ENCODE measurements at regions not wholly inside any gene's neighbourhood (a gene's known extent, or its start where the extent isn't known, plus 50 kb on each side); places are given as distances from the start of the nearest gene placed in this dataset.

- H3K4me3 ChIP-seq = no peak overlapping the region
- ChIA-PET POLR2A (ENCODE audit: unreplicated experiment) (no interaction called here), CTCF (no interaction called here)
- H3K27me3 ChIP-seq (ENCODE audit: insufficient read depth, low read depth) = no peaks in the 10 kb centered on the region
- H3K4me1 ChIP-seq (replicated peaks; ENCODE audit: insufficient read depth) = no peaks in the 10 kb centered on the region
- no peak overlapping the region for H3K27ac ChIP-seq
- H3K4me2 ChIP-seq = no peak overlapping the region
- H3K9me3 ChIP-seq (ENCODE audit: insufficient read depth, low read depth) = no peaks in the 10 kb centered on the region
- no peaks in the 10 kb centered on the region for H3K36me3 ChIP-seq (ENCODE audit: low read depth)
- H4K20me1 ChIP-seq (ENCODE audit: insufficient read depth) = no peaks in the 10 kb centered on the region
- no peaks in the 10 kb centered on the region for H3F3A ChIP-seq (ENCODE audit: insufficient read depth, low read depth)
- no peaks in the 10 kb centered on the region for H3K79me2 ChIP-seq (ENCODE audit: low read depth)
- no peak overlapping the region for H2AFZ ChIP-seq
- DNase-seq = no peak
- TF ChIP-seq, protein P1, sequence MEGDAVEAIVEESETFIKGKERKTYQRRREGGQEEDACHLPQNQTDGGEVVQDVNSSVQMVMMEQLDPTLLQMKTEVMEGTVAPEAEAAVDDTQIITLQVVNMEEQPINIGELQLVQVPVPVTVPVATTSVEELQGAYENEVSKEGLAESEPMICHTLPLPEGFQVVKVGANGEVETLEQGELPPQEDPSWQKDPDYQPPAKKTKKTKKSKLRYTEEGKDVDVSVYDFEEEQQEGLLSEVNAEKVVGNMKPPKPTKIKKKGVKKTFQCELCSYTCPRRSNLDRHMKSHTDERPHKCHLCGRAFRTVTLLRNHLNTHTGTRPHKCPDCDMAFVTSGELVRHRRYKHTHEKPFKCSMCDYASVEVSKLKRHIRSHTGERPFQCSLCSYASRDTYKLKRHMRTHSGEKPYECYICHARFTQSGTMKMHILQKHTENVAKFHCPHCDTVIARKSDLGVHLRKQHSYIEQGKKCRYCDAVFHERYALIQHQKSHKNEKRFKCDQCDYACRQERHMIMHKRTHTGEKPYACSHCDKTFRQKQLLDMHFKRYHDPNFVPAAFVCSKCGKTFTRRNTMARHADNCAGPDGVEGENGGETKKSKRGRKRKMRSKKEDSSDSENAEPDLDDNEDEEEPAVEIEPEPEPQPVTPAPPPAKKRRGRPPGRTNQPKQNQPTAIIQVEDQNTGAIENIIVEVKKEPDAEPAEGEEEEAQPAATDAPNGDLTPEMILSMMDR (conservative IDR thresholded peaks at IDR 0.05) = no peak
- TF ChIP-seq EZH2 (IDR thresholded peaks at IDR 0.05; ENCODE audit: low read depth) = no peak
- intact Hi-C loops (cut with micrococcal nuclease; ENCODE audit: unreplicated experiment) = no loop called here
- BruUV-seq (replicated peaks) = no TSS peak
- no peaks in the 10 kb centered on the region for H3K9me2 ChIP-seq (ENCODE audit: insufficient read depth)
These were observed 881.9 kb downstream of the GALC start for GRCh38 chr14:87111126-87111525.

DNA sequence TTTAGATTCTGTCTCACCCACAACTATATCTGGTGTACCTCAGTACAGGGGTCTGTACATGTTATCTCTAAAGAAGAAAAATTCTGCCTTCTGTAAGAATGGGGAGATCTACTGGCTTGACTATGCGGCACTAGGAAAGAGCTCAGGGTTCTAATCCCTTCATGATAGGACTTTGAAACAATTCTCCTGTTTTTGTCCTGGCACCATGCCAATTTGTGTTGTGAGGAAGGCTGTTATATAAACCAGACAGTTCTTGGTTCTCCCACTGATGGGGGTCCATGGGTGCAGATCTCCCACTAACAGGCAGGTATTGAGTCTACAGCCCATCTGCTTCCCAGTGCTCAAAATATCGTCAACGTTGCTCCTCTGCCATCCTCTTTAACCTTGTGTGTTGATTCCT, 883.7 kb downstream of the GALC start:
- Histone ChIP-seq H3K9me3 (ENCODE audit: insufficient read depth, low read depth) (no peaks in the 10 kb centered on the region), H4K20me1 (ENCODE audit: insufficient read depth) (no peaks in the 10 kb centered on the region), H3K4me2 (no peak overlapping the region), H3K79me2 (ENCODE audit: low read depth) (no peaks in the 10 kb centered on the region), H3K36me3 (ENCODE audit: low read depth) (no peaks in the 10 kb centered on the region), H3K4me1 (replicated peaks; ENCODE audit: insufficient read depth) (no peaks in the 10 kb centered on the region), H3F3A (ENCODE audit: insufficient read depth, low read depth) (no peaks in the 10 kb centered on the region), H3K27me3 (ENCODE audit: insufficient read depth, low read depth) (no peaks in the 10 kb centered on the region), H3K9me2 (ENCODE audit: insufficient read depth) (no peaks in the 10 kb centered on the region), H3K4me3 (no peak overlapping the region), H3K27ac (no peak overlapping the region), H2AFZ (no peak overlapping the region)
- ChIA-PET POLR2A (ENCODE audit: unreplicated experiment) (no interaction called here), CTCF (no interaction called here)
- intact Hi-C loops (cut with micrococcal nuclease; ENCODE audit: unreplicated experiment) = no loop called here
- BruUV-seq (replicated peaks) = no TSS peak
- no peak for DNase-seq
- TF ChIP-seq, protein P1 (conservative IDR thresholded peaks at IDR 0.05) = no peak
- TF ChIP-seq EZH2 (IDR thresholded peaks at IDR 0.05; ENCODE audit: low read depth) = no peak

GRCh38 chr14:87108726-87109125, 884.3 kb downstream of the GALC start:
- H2AFZ ChIP-seq = no peak overlapping the region
- ChIA-PET CTCF (no interaction called here), POLR2A (ENCODE audit: unreplicated experiment) (no interaction called here)
- TF ChIP-seq, protein P1 (conservative IDR thresholded peaks at IDR 0.05) = no peak
- TF ChIP-seq EZH2 (IDR thresholded peaks at IDR 0.05; ENCODE audit: low read depth) = no peak
- H3K27ac ChIP-seq = no peak overlapping the region
- no peaks in the 10 kb centered on the region for H3K9me2 ChIP-seq (ENCODE audit: insufficient read depth)
- H3K4me2 ChIP-seq = no peak overlapping the region
- no peaks in the 10 kb centered on the region for H3K9me3 ChIP-seq (ENCODE audit: insufficient read depth, low read depth)
- H4K20me1 ChIP-seq (ENCODE audit: insufficient read depth) = no peaks in the 10 kb centered on the region
- intact Hi-C loops (cut with micrococcal nuclease; ENCODE audit: unreplicated experiment) = no loop called here
- H3K4me3 ChIP-seq = no peak overlapping the region
- no TSS peak for BruUV-seq (replicated peaks)
- DNase-seq = no peak
- no peaks in the 10 kb centered on the region for H3K79me2 ChIP-seq (ENCODE audit: low read depth)
- H3F3A ChIP-seq (ENCODE audit: insufficient read depth, low read depth) = no peaks in the 10 kb centered on the region
- no peaks in the 10 kb centered on the region for H3K27me3 ChIP-seq (ENCODE audit: insufficient read depth, low read depth)
- no peaks in the 10 kb centered on the region for H3K4me1 ChIP-seq (replicated peaks; ENCODE audit: insufficient read depth)
- no peaks in the 10 kb centered on the region for H3K36me3 ChIP-seq (ENCODE audit: low read depth)

Measured in PC-9 (cell line).